Brain microvascular endothelial cell (primary cell): ENCODE measurements at regions not wholly inside any gene's neighbourhood (a gene's known extent, or its start where the extent isn't known, plus 50 kb on each side); places are given as distances from the start of the nearest gene placed in this dataset.

Experiments
- DNase-seq: peaks from one replicate; pipeline ENCODE4 v3.0.0-alpha.2; 2020
- H3K27ac ChIP-seq: fragments of 250-450 bp; sonication (Bioruptor Pico); 2 replicates; pipeline ENCODE4 v1.5.1; 2020; ENCODE audit warnings: mild to moderate bottlenecking, moderate library complexity
- H3K27me3 ChIP-seq: fragments of 250-450 bp; sonication (Bioruptor Pico); replicated peaks from 2 replicates; pipeline ENCODE4 v1.5.1; 2020; ENCODE audit warnings: mild to moderate bottlenecking
- H3K36me3 ChIP-seq: fragments of 250-450 bp; sonication (Bioruptor Pico); replicated peaks from 2 replicates; pipeline ENCODE4 v1.5.1; 2020; ENCODE audit warnings: mild to moderate bottlenecking
- H3K4me3 ChIP-seq: 2 replicates; pipeline ENCODE4 v1.5.1; 2011; ENCODE audit warnings: low read depth, mild to moderate bottlenecking, control low read depth, low read length, moderate library complexity
- in situ Hi-C: cut with HindIII; loops from 2 replicates; pipeline ENCODE4 v1.10.0; 2017; ENCODE audit warnings: low sequenced_read_pairs, low pct_ligation_motif_present
- TF ChIP-seq, protein P1 (sequence below): IDR thresholded peaks from 2 replicates; pipeline ENCODE4 v1.5.1; 2011; ENCODE audit warnings: low read depth, mild to moderate bottlenecking, moderate library complexity, low read length, control low read depth, inconsistent platforms; ENCODE audit errors: missing control alignments

DNA sequence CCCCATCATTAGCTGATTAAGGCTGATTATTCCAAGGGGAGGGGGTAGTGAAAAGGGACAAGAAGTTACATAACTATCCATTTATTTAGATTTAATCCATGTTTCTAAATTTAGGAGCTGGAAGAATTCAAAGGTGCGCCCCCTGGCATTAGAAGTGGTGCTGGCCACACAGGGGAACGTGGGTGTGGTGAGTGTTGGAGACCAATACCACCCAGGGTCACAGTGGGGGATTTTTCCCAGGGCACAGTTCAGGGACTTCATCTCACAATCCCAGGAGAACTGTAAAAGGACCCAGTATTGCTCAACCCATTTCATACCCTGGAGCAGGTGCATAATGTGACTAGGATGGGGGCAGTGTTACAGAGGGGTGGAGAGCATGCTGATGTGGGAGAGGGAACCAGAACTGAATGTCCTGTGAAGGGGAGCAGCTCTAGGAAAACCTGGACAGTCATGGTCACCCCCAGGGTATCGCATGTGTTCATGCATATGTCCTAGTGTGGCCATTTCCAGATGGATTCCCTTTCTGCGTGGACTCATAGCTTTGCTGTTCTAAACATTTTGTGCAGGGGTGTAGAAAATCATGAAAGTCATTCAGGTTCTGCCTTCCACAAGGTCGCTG, 110.3 kb downstream of the LSM3 start:
- Histone ChIP-seq H3K4me3 (no peak overlapping the region), H3K27ac (no peak overlapping the region), H3K36me3 (no peaks in the 10 kb centered on the region), H3K27me3 (peaks cover 7% of the 10 kb centered on the region)
- DNase-seq, result no peak
- in situ Hi-C loops, result no loop called here
- TF ChIP-seq, protein P1, sequence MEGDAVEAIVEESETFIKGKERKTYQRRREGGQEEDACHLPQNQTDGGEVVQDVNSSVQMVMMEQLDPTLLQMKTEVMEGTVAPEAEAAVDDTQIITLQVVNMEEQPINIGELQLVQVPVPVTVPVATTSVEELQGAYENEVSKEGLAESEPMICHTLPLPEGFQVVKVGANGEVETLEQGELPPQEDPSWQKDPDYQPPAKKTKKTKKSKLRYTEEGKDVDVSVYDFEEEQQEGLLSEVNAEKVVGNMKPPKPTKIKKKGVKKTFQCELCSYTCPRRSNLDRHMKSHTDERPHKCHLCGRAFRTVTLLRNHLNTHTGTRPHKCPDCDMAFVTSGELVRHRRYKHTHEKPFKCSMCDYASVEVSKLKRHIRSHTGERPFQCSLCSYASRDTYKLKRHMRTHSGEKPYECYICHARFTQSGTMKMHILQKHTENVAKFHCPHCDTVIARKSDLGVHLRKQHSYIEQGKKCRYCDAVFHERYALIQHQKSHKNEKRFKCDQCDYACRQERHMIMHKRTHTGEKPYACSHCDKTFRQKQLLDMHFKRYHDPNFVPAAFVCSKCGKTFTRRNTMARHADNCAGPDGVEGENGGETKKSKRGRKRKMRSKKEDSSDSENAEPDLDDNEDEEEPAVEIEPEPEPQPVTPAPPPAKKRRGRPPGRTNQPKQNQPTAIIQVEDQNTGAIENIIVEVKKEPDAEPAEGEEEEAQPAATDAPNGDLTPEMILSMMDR, result no peak

DNA sequence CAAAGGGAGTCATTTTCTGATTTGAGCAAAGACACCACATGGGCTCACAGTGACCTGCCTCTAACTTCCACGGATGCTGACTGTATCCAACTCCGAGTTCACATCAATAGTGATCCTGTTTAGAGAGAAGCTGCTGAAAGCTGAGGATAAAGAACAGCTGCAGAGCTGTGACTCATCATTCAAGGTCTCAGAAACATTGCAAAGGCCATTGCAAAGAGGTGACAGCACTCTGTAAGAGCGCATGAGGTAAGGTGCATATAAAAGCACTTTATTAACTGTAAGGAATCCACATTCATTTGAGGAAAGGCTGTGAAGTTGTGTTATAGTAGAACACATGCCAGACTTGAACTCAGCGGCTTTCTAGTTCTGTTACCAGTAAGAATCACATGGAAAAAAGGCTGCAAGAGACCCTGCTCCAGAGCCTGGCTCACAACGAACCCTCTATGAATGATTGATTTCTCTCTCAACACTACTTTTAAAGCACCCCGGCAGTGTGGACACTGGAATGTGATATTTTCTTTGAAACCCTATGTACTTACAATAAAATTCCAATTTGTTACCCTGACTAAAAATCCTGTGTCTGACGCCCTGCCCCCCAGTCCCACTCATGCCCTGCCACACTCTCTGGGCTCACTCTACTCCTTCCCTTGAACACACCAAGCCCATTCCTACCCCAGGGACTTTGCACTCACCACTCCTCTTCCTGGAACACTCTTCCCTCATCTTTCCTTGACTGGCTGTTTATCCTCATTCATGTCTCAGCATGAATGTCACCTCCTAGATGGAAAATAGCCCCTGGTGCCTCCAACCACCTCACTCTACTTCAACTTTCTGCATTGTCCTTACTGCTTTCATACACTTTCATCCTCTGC, 111.2 kb downstream of the LSM3 start:
- peak; percentile 84 for DNase-seq
- TF ChIP-seq, protein P1, result no peak
- in situ Hi-C loops, result no loop called here
- Histone ChIP-seq H3K27me3 (peaks cover 7% of the 10 kb centered on the region), H3K36me3 (no peaks in the 10 kb centered on the region), H3K27ac (no peak overlapping the region), H3K4me3 (no peak overlapping the region)

DNA sequence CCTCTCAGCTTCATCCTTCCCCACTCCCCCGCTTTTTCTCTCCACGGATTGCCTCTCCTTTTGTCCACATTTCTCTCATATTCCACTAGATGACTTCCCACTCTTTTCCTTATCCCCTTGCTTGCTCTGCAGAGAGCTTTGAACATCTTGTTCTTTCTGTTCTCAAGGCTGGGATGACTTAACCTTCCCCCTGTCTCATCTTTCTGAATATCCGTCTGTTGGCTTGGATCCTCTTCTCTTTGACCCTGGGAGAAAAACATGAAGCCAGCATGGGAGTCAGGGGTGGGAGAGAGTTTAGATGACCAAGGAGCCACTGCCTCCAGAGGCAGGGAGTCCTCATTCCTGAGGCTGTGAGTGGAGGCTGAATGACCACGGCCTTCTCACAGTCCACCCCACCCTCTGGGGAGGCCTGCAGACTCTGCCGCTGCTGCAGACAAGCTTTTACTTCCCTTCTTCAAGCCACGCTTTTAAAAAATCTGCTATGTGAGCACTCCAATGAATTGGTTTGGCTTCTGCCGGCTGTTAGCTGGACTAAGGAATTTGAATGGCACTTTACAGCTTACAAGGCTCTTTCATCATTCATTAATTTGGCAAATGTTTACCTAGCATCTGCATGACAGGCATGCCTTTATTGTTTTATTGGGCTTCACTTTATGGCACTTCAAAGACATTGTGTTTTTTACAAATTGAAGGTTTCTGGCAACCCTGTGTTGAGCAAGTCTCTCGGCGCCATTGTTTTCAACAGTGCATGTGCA, 111.6 kb upstream of the SLC6A6 start:
- H3K27ac ChIP-seq, result no peak overlapping the region
- TF ChIP-seq, protein P1, result no peak
- DNase-seq, result no peak
- H3K4me3 ChIP-seq, result no peak overlapping the region
- H3K36me3 ChIP-seq, result no peaks in the 10 kb centered on the region
- in situ Hi-C loops, result no loop called here
- peaks cover 7% of the 10 kb centered on the region for H3K27me3 ChIP-seq

DNA sequence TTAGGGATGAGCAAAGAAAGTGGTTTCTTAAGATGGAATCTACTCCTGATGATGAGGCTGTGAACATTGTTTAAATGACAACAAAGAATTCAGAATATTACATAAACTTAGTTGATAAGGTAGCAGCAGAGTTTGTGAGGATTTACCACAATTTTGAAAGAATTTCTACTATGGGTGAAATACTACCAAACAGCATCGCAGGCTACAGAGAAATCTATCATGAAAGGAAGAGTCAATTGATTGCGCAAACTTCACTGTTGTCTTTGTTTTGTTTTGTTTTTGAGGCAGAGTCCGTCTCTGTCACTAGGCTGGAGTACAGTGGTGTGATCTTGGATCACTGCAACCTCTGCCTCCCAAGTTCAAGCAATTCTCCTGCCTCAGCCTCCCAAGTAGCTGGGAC, 107.4 kb upstream of the SLC6A6 start:
- Histone ChIP-seq H3K4me3 (no peak overlapping the region), H3K27me3 (peaks cover 25% of the 10 kb centered on the region)
- in situ Hi-C loops, result no loop called here

DNA sequence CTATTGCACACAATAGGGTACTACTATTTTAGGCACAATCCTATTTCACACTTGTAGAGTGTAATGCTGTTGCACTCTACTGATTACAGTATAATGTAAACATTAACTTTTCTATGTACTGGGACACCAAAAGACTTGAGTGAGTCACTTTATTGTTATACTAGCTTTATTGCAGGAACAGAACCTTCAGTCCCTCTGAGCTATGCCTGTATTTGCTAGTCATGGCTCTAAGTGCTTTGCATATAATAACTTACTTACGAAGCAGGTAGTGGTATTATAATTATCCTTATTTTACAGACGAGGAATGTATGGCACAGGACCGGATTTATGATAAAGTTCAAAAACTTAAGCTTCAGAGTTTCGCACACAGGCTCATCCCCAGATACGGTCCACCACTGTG, 106.6 kb upstream of the SLC6A6 start:
- TF ChIP-seq, protein P1, result no peak
- H3K27me3 ChIP-seq, result peaks cover 28% of the 10 kb centered on the region
- no peak overlapping the region for H3K4me3 ChIP-seq
- in situ Hi-C loops, result no loop called here
- no peaks in the 10 kb centered on the region for H3K36me3 ChIP-seq
- no peak overlapping the region for H3K27ac ChIP-seq
- no peak for DNase-seq

More for the DNA sequence above, 107.4 kb upstream of the SLC6A6 start:
- no peaks in the 10 kb centered on the region for H3K36me3 ChIP-seq
- no peak for DNase-seq
- H3K27ac ChIP-seq, result no peak overlapping the region
- TF ChIP-seq, protein P1, result no peak
